Stimulated activated CD4-positive, alpha-beta T cell treated with anti-CD3 and anti-CD28 coated beads, Interleukin-12 subunit alpha, Interleukin-12 subunit beta, amount 100 ng/mL, for 24 hours (primary cell): ENCODE measurements at regions not wholly inside any gene's neighbourhood (a gene's known extent, or its start where the extent isn't known, plus 50 kb on each side); places are given as distances from the start of the nearest gene placed in this dataset.
"Not testable (repeated sequence)": the region's sequence is repeated elsewhere in the genome, so short reads cannot be mapped to it uniquely, and the experiment has no call there.

Experiments used
- DNase-seq, 2 experiments: peaks; one replicate each; pipeline ENCODE4 v3.0.0-alpha.2; 2020; ENCODE audit warnings: low read depth in 2 of 2

- DNase-seq: no peak
These were observed 59.7 kb downstream of the GPX5 start for GRCh38 chr6:28585335-28585734.

GRCh38 chr6:28586324-28586723, 60.6 kb downstream of the GPX5 start:
- no peak for DNase-seq

- peak; percentile 57 to 65 for DNase-seq
These were observed 61.5 kb downstream of the GPX5 start for GRCh38 chr6:28586962-28587745.

GRCh38 chr6:28587746-28588075, 62.0 kb downstream of the GPX5 start:
- DNase-seq: no peak

GRCh38 chr6:28588666-28589065, 63.0 kb downstream of the GPX5 start:
- no peak for DNase-seq

- peak; percentile 38 to 60 for DNase-seq
These were observed 63.7 kb downstream of the GPX5 start for GRCh38 chr6:28589234-28589956.

- no peak for DNase-seq
These were observed 64.3 kb downstream of the GPX5 start for GRCh38 chr6:28589957-28590349.

GRCh38 chr6:28597217-28597835, 71.6 kb downstream of the GPX5 start:
- peak in 1 of 2 experiments; percentile 68 for DNase-seq

- no peak for DNase-seq
These were observed 72.4 kb downstream of the GPX5 start for GRCh38 chr6:28597924-28598722.

GRCh38 chr6:28598757-28599686, 73.3 kb downstream of the GPX5 start:
- no peak for DNase-seq

- no peak for DNase-seq
These were observed 74.6 kb downstream of the GPX5 start for GRCh38 chr6:28600245-28600644.

- DNase-seq: no peak
These were observed 78.2 kb downstream of the GPX5 start for GRCh38 chr6:28603891-28604290.

- peak; percentile 32 to 58 for DNase-seq
These were observed 81.0 kb downstream of the GPX5 start for GRCh38 chr6:28606424-28607391.

GRCh38 chr6:28607990-28608389, 82.3 kb downstream of the GPX5 start:
- DNase-seq: no peak

GRCh38 chr6:28609672-28610071, 84.0 kb downstream of the GPX5 start:
- no peak for DNase-seq

GRCh38 chr6:28615616-28615954, 89.9 kb downstream of the GPX5 start:
- DNase-seq: no peak

- no peak for DNase-seq
These were observed 90.5 kb downstream of the GPX5 start for GRCh38 chr6:28615955-28616747.

GRCh38 chr6:28618898-28619555, 93.3 kb downstream of the GPX5 start:
- no peak for DNase-seq

- not testable (repeated sequence) for DNase-seq
These were observed 95.6 kb downstream of the GPX5 start for GRCh38 chr6:28621268-28621667.
